B cell (primary cell): ENCODE measurements at regions not wholly inside any gene's neighbourhood (a gene's known extent, or its start where the extent isn't known, plus 50 kb on each side); places are given as distances from the start of the nearest gene placed in this dataset.

ENCODE experiments used
- ATAC-seq: fragments of 200-7000 bp; cut with Tn5 transposase; one replicate; pipeline ENCODE4 v1.10.0; 2021; ENCODE audit warnings: low read depth, mild to moderate bottlenecking, moderate number of reproducible peaks, moderate library complexity
- CTCF ChIA-PET: fragments of 350-600 bp; sonication (Branson Sonifier 250); formaldehyde crosslinking; loops from one replicate; lab custom pipeline; 2021; ENCODE audit warnings: antibody characterized with exemption, inconsistent platforms; lab: Charles Lee
- POLR2A ChIA-PET: fragments of 350-600 bp; sonication (Branson Sonifier 250); formaldehyde crosslinking; loops from one replicate; lab custom pipeline; 2021; ENCODE audit warnings: antibody characterized with exemption; lab: Charles Lee
- DNase-seq: peaks from one replicate; pipeline ENCODE4 v3.0.0; 2013
- H2AFZ ChIP-seq: 2 replicates; pipeline ENCODE4 v1.6.1; 2012; ENCODE audit warnings: mild to moderate bottlenecking, low read depth, low read length; ENCODE audit not compliant: insufficient read depth, poor library complexity, severe bottlenecking
- H3K27ac ChIP-seq, 2 donors: 1 replicate in 1 of 2; 2 replicates in 1 of 2; pipeline ENCODE4 v1.5.1; 2012 to 2013; ENCODE audit warnings: low read length in 2 of 2, mild to moderate bottlenecking in 2 of 2, moderate library complexity in 1 of 2
- H3K27me3 ChIP-seq, 4 experiments: fragments of 200-600 bp in 1 of 4; sonication (generic) in 1 of 4; replicated peaks in 1 of 4; 1 replicate in 2 of 4; 2 replicates in 2 of 4; pipeline versions ENCODE4 v1.6.1 to v1.7.0; 2013 to 2016; ENCODE audit warnings: low read length in 3 of 4, mild to moderate bottlenecking in 2 of 4, mixed read lengths in 1 of 4, moderate library complexity in 1 of 4; ENCODE audit not compliant: insufficient read depth in 4 of 4, control insufficient read depth in 3 of 4; ENCODE audit errors: control extremely low read depth in 1 of 4
- H3K36me3 ChIP-seq, 2 experiments: replicated peaks in 1 of 2; 1 replicate in 1 of 2; 2 replicates in 1 of 2; pipeline versions ENCODE4 v1.6.1 to v1.7.1; 2013; ENCODE audit warnings: low read length in 1 of 2; ENCODE audit not compliant: insufficient read depth in 2 of 2, control insufficient read depth in 1 of 2; ENCODE audit errors: control extremely low read depth in 1 of 2, extremely low read depth in 1 of 2
- H3K4me1 ChIP-seq, 2 donors: fragments of 200-600 bp in 1 of 2; sonication (generic) in 1 of 2; 1 replicate in 1 of 2; 2 replicates in 1 of 2; pipeline versions ENCODE4 v1.5.1 to v1.6.1; 2013 to 2017; ENCODE audit warnings: low read length in 2 of 2; ENCODE audit not compliant: control insufficient read depth in 2 of 2, insufficient read depth in 2 of 2
- H3K4me2 ChIP-seq: replicated peaks from 2 replicates; pipeline ENCODE3; 2012; ENCODE audit warnings: mild to moderate bottlenecking, low read depth, low read length; ENCODE audit not compliant: poor library complexity, severe bottlenecking
- H3K4me3 ChIP-seq, 5 experiments: fragments of 200-600 bp in 1 of 5; sonication (generic) in 1 of 5; 1 replicate in 3 of 5; 2 replicates in 2 of 5; pipeline versions ENCODE4 v1.5.1 to v1.7.0; 2011 to 2016; ENCODE audit warnings: low read length in 4 of 5, mild to moderate bottlenecking in 4 of 5, low read depth in 2 of 5, control low read depth in 1 of 5, moderate library complexity in 1 of 5; ENCODE audit not compliant: insufficient read depth in 1 of 5; ENCODE audit errors: control extremely low read depth in 1 of 5, extremely low read depth in 1 of 5
- H3K79me2 ChIP-seq: fragments of 200-600 bp; sonication (generic); one replicate; pipeline ENCODE4 v1.6.0; 2016; ENCODE audit warnings: low read length; ENCODE audit not compliant: control insufficient read depth, insufficient read depth
- H3K9ac ChIP-seq: fragments of 200-600 bp; sonication (generic); 2 replicates; pipeline ENCODE4 v1.6.1; 2017; ENCODE audit warnings: mild to moderate bottlenecking, low read length, moderate library complexity
- H3K9me3 ChIP-seq, 3 donors: one replicate each; pipeline versions ENCODE4 v1.6.1 to v1.7.1; 2013; ENCODE audit warnings: low read length in 2 of 3; ENCODE audit not compliant: control insufficient read depth in 2 of 3, insufficient read depth in 1 of 3; ENCODE audit errors: control extremely low read depth in 1 of 3
- H4K20me1 ChIP-seq: 2 replicates; pipeline ENCODE4 v1.6.0; 2012; ENCODE audit warnings: mild to moderate bottlenecking, low read length; ENCODE audit not compliant: insufficient read depth, control insufficient read depth, poor library complexity, severe bottlenecking
- H3K27ac Mint-ChIP-seq: one replicate; pipeline ENCODE4 v1.8.0; 2021; ENCODE audit warnings: mixed read lengths
- H3K27me3 Mint-ChIP-seq: one replicate; pipeline ENCODE4 v1.8.0; 2021; ENCODE audit warnings: mixed read lengths
- H3K4me1 Mint-ChIP-seq: one replicate; pipeline ENCODE4 v1.8.0; 2021; ENCODE audit warnings: mixed read lengths
- H3K4me3 Mint-ChIP-seq: one replicate; pipeline ENCODE4 v1.8.0; 2021; ENCODE audit warnings: mixed read lengths
- H3K9me3 Mint-ChIP-seq: one replicate; pipeline ENCODE4 v1.8.0; 2022; ENCODE audit warnings: mixed read lengths; ENCODE audit not compliant: insufficient read depth
- CTCF ChIP-seq: fragments of 200-600 bp; IDR thresholded peaks from one replicate; pipeline ENCODE4 v1.8.0; 2022; ENCODE audit warnings: antibody characterized with exemption, mild to moderate bottlenecking
- EZH2 ChIP-seq: IDR thresholded peaks from 2 replicates; pipeline ENCODE4 v1.6.1; 2012; ENCODE audit warnings: borderline replicate concordance, low read depth, mild to moderate bottlenecking, moderate library complexity, low read length; ENCODE audit not compliant: insufficient read depth, poor library complexity, severe bottlenecking
- WGBS: methylation state at CpG from one replicate; pipeline ENCODE4 v1.1.5; 2013; ENCODE audit warnings: missing lambda C conversion rate; ENCODE audit not compliant: insufficient coverage; 5-methylcytosine and 5-hydroxymethylcytosine counted together
- intact Hi-C: fragments of 100-400 bp; cut with micrococcal nuclease; formaldehyde crosslinking; loops from one replicate; pipeline ENCODE4 v1.10.0; 2022

DNA sequence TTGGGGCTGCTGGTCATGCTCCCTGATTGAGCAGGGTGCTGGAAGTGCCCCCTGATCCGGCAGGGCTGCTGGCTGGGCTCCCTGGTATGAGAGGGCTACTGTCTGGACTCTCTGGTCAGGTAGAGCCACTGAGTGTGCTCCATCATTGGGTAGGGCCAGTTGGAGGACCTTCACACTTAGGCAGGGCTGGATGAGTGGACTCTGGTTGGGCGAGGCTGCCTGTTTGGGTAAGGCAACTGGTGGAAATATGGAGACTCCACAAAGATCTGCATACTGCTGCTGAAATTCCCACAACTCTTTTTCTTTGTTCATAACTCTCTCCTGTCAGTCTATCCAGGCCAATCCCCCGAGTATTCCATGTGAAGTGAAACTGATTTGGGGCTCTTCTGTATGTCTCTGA lies 80.8 kb downstream of the CD200 start:
- Mint-ChIP-seq H3K4me3 (peak overlapping the region; percentile 68), H3K27me3 (no peaks in the 10 kb centered on the region), H3K27ac (peak overlapping the region; percentile 27), H3K9me3 (no peaks in the 10 kb centered on the region), H3K4me1 (peaks cover 22% of the 10 kb centered on the region)
- ATAC-seq (no peak), DNase-seq (no peak)
- no peak for TF ChIP-seq CTCF
- no peak for TF ChIP-seq EZH2
- Histone ChIP-seq H3K36me3 (peaks cover 0 to 3% of the 10 kb centered on the region in 2 experiments), H3K4me1 (peaks cover 12 to 15% of the 10 kb centered on the region in 2 donors), H2AFZ (no peak overlapping the region), H3K9me3 (peaks cover 0 to 11% (median 0%) of the 10 kb centered on the region in 3 donors), H4K20me1 (no peaks in the 10 kb centered on the region), H3K27me3 (no peaks in the 10 kb centered on the region), H3K9ac (no peak overlapping the region), H3K79me2 (no peaks in the 10 kb centered on the region), H3K4me3 (no peak overlapping the region), H3K27ac (no peak overlapping the region), H3K4me2 (peak overlapping the region; percentile 51)
- ChIA-PET POLR2A (interaction anchor here (1.0 kb wide), 1 partner anchor 11 kb away, joined by 3 read pairs; no protein-coding TSS in a partner anchor), CTCF (no interaction called here)
- 88% methylated on average over 1 of the region's 3 CpGs for WGBS
- intact Hi-C loops, result no loop called here
